GM23338 (cell line): ENCODE measurements at regions not wholly inside any gene's neighbourhood (a gene's known extent, or its start where the extent isn't known, plus 50 kb on each side); places are given as distances from the start of the nearest gene placed in this dataset.

ENCODE experiments used
- ATAC-seq: fragments of 200-7000 bp; cut with Tn5 transposase; 3 replicates; pipeline ENCODE4 v1.9.1; 2020
- DNase-seq: peaks from one replicate; pipeline ENCODE4 v3.0.0-alpha.2; 2015; ENCODE audit warnings: low spot score
- H2AFZ ChIP-seq: fragments of 200-600 bp; sonication (generic); 2 replicates; pipeline ENCODE4 v1.8.0; 2016; ENCODE audit warnings: antibody characterized with exemption, mild to moderate bottlenecking, moderate library complexity
- H3F3A ChIP-seq: fragments of 200-600 bp; sonication (generic); replicated peaks from 2 replicates; pipeline ENCODE4 v1.8.0; 2017; ENCODE audit warnings: antibody characterized with exemption, mixed run types, low read depth
- H3K27ac ChIP-seq: fragments of 200-600 bp; sonication (generic); 2 replicates; pipeline ENCODE4 v1.6.1; 2016; ENCODE audit warnings: low read depth
- H3K27me3 ChIP-seq: fragments of 200-600 bp; sonication (generic); 2 replicates; pipeline ENCODE4 v1.8.0; 2016; ENCODE audit warnings: mild to moderate bottlenecking, mixed run types, moderate library complexity; ENCODE audit not compliant: insufficient read depth
- H3K36me3 ChIP-seq: fragments of 200-600 bp; sonication (generic); 2 replicates; pipeline ENCODE4 v1.8.0; 2016; ENCODE audit warnings: mild to moderate bottlenecking; ENCODE audit not compliant: insufficient read depth
- H3K4me1 ChIP-seq: fragments of 200-600 bp; sonication (generic); 2 replicates; pipeline ENCODE4 v1.8.0; 2016; ENCODE audit warnings: mild to moderate bottlenecking, moderate library complexity; ENCODE audit not compliant: insufficient read depth
- H3K4me2 ChIP-seq: fragments of 200-600 bp; sonication (generic); 2 replicates; pipeline ENCODE4 v1.7.1; 2017; ENCODE audit warnings: mixed run types
- H3K4me3 ChIP-seq: fragments of 200-600 bp; sonication (generic); 2 replicates; pipeline ENCODE4 v1.6.1; 2016; ENCODE audit warnings: mixed run types
- H3K79me2 ChIP-seq: fragments of 200-600 bp; sonication (generic); replicated peaks from 2 replicates; pipeline ENCODE4 v1.8.0; 2017; ENCODE audit warnings: mild to moderate bottlenecking; ENCODE audit not compliant: insufficient read depth
- H3K9me2 ChIP-seq: fragments of 200-600 bp; sonication (generic); 2 replicates; pipeline ENCODE4 v1.8.0; 2017; ENCODE audit not compliant: insufficient read depth
- H4K20me1 ChIP-seq: fragments of 200-600 bp; sonication (generic); replicated peaks from 2 replicates; pipeline ENCODE4 v1.8.0; 2017; ENCODE audit warnings: mild to moderate bottlenecking; ENCODE audit not compliant: insufficient read depth
- H3K27ac Mint-ChIP-seq: 2 replicates; pipeline ENCODE4 v1.8.0; 2020; ENCODE audit warnings: inconsistent platforms, mild to moderate bottlenecking, moderate library complexity, mixed read lengths
- H3K27me3 Mint-ChIP-seq: 3 replicates; pipeline ENCODE4 v1.8.0; 2022; ENCODE audit warnings: low read depth, mild to moderate bottlenecking, moderate library complexity, mixed read lengths, inconsistent platforms; ENCODE audit not compliant: insufficient read depth, poor library complexity
- H3K36me3 Mint-ChIP-seq: 3 replicates; pipeline ENCODE4 v1.8.0; 2021; ENCODE audit warnings: low read depth, mild to moderate bottlenecking, inconsistent platforms, moderate library complexity, mixed read lengths
- H3K4me1 Mint-ChIP-seq: 3 replicates; pipeline ENCODE4 v1.8.0; 2020; ENCODE audit warnings: mild to moderate bottlenecking, inconsistent platforms, mixed read lengths
- H3K4me3 Mint-ChIP-seq: 3 replicates; pipeline ENCODE4 v1.8.0; 2021; ENCODE audit warnings: moderate library complexity, mild to moderate bottlenecking, inconsistent platforms, mixed read lengths
- H3K9me3 Mint-ChIP-seq: 3 replicates; pipeline ENCODE4 v1.8.0; 2020; ENCODE audit warnings: moderate library complexity, mild to moderate bottlenecking, inconsistent platforms, mixed read lengths
- CREB1 ChIP-seq: fragments of 250-450 bp; sonication (Bioruptor Pico); IDR thresholded peaks from 2 replicates; pipeline ENCODE4 v1.5.0; 2020; ENCODE audit warnings: low read depth, mild to moderate bottlenecking, moderate library complexity
- EZH2 ChIP-seq: fragments of 200-600 bp; sonication (generic); IDR thresholded peaks from one replicate; pipeline ENCODE4 v1.8.0; 2017; ENCODE audit warnings: antibody characterized with exemption, mild to moderate bottlenecking, low read depth; ENCODE audit not compliant: unreplicated experiment
- JUNB ChIP-seq: IDR thresholded peaks from one replicate; pipeline ENCODE4 v1.6.1; 2016; ENCODE audit warnings: antibody characterized with exemption; ENCODE audit not compliant: unreplicated experiment
- POLR2AphosphoS5 ChIP-seq: IDR thresholded peaks from 2 replicates; pipeline ENCODE4 v1.6.1; 2016; ENCODE audit warnings: antibody characterized with exemption, low read depth
- ZNF331 ChIP-seq: fragments of 250-450 bp; sonication (Bioruptor Pico); IDR thresholded peaks from 2 replicates; pipeline ENCODE4 v1.5.0; 2020; ENCODE audit warnings: low read depth, mild to moderate bottlenecking, moderate library complexity
- ZNF462 ChIP-seq: fragments of 250-450 bp; sonication (Bioruptor Pico); IDR thresholded peaks from 2 replicates; pipeline ENCODE4 v1.5.0; 2020; ENCODE audit warnings: mild to moderate bottlenecking, moderate library complexity
- TF ChIP-seq, protein P1 (sequence below): IDR thresholded peaks from 2 replicates; pipeline ENCODE4 v1.6.1; 2016; ENCODE audit warnings: antibody characterized with exemption

GRCh38 chr3:135324301-135324700 is 529.2 kb downstream of the EPHB1 start (continued):
- TF ChIP-seq JUNB = no peak
- TF ChIP-seq ZNF462 = no peak
- TF ChIP-seq EZH2 = no peak
- no peak for TF ChIP-seq CREB1 (CRISPR knock-in tag)
- no peak for TF ChIP-seq POLR2AphosphoS5
- no peak for TF ChIP-seq ZNF331 (CRISPR knock-in tag)

DNA sequence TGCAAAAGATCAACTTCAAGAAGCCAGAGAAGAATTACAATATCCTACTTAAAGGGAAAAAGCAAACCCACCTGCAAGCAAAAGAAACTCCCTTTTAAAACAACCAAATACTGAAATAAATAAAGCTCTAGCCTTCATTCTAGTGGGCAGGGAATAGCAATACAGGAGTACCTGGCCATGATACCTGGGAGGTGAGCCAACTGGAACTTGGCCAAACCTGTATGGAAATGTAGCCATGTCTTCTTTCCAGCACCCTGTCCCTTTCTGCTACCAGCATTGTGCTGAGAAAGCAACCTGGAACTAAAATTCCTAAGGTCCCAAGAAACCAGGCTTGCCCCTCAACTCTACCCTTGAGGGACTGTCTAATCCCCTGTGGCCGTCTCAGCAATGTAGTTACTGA is 530.0 kb downstream of the EPHB1 start:
- Mint-ChIP-seq H3K27ac (no peak overlapping the region), H3K9me3 (no peaks in the 10 kb centered on the region), H3K4me3 (no peak overlapping the region), H3K4me1 (no peaks in the 10 kb centered on the region), H3K36me3 (no peaks in the 10 kb centered on the region), H3K27me3 (peaks cover 1% of the 10 kb centered on the region)
- no peaks in the 10 kb centered on the region for H3F3A ChIP-seq
- TF ChIP-seq ZNF462 = no peak
- TF ChIP-seq, protein P1, sequence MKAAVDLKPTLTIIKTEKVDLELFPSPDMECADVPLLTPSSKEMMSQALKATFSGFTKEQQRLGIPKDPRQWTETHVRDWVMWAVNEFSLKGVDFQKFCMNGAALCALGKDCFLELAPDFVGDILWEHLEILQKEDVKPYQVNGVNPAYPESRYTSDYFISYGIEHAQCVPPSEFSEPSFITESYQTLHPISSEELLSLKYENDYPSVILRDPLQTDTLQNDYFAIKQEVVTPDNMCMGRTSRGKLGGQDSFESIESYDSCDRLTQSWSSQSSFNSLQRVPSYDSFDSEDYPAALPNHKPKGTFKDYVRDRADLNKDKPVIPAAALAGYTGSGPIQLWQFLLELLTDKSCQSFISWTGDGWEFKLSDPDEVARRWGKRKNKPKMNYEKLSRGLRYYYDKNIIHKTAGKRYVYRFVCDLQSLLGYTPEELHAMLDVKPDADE = no peak
- no peaks in the 10 kb centered on the region for H3K4me1 ChIP-seq
- H3K79me2 ChIP-seq = no peaks in the 10 kb centered on the region
- no peak overlapping the region for H2AFZ ChIP-seq
- DNase-seq (no peak), ATAC-seq (no peak)
- H4K20me1 ChIP-seq = no peaks in the 10 kb centered on the region
- H3K27me3 ChIP-seq = no peaks in the 10 kb centered on the region
- H3K9me2 ChIP-seq = peaks cover 21% of the 10 kb centered on the region; the same call in 1 of the 2 replicates
- no peak overlapping the region for H3K27ac ChIP-seq
- H3K4me2 ChIP-seq = no peak overlapping the region
- no peak overlapping the region for H3K4me3 ChIP-seq
- H3K36me3 ChIP-seq = no peaks in the 10 kb centered on the region
